ENCODE measurements at regions not wholly inside any gene's neighbourhood (a gene's known extent, or its start where the extent isn't known, plus 50 kb on each side); places are given as distances from the start of the nearest gene placed in this dataset.

DNA sequence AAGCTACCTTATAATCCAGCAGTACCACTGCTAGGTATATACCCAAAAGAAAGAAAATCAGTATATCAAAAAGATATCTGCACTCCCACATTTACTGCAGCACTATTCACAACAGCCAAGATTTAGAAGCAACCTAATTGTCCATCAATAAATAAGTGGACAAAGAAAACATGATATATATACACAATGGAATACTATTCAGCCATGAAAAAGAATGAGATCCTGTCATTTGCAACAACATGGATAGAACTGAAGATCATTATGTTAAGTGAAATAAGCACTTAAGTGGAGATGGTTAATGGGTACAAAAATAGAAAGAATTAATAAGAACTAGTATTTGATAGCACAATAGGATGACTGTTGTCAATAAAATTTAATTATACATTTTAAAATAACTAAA, 90.7 kb upstream of the PKN2 start:
- TF ChIP-seq BACH2 (CRISPR knock-in tag; IDR thresholded peaks at IDR 0.05; ENCODE audit: borderline replicate concordance): no peak
- no peak for TF ChIP-seq ARNTL (CRISPR knock-in tag; IDR thresholded peaks at IDR 0.05; ENCODE audit: borderline replicate concordance, low read depth)
